ENCODE measurements at regions not wholly inside any gene's neighbourhood (a gene's known extent, or its start where the extent isn't known, plus 50 kb on each side); places are given as distances from the start of the nearest gene placed in this dataset.
A peak's percentile ranks its signal among the peaks of the same experiment; 100 is the strongest.

DNA sequence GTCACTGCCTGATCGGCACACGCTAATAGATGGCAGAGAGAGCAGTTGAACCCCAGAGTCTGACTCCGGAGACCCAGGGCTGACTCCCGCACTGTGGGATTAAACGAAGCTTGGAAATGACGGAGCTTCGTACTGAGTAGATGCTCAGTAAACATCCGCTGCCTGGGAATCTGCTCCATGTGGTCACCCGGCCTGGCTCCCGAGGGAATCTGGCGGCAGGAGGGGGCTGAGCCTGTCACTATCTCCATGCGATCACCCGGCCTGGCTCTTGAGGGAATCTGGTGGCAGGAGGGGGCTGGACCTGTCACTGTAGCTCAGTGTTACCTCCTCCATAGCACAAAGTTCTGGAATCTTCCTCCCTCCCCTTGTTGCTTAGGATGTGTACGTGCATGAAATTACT, 139.7 kb upstream of the CIBAR2 start:
- Histone ChIP-seq H3K4me2 (ENCODE audit: low read depth, low read length, poor library complexity, severe bottlenecking) (peak overlapping the region; percentile 41), H2AFZ (ENCODE audit: low read length) (no peak overlapping the region; the same call in 1 of the 2 replicates), H3K36me3 (ENCODE audit: insufficient read depth, low read length) (no peaks in the 10 kb centered on the region), H3K4me1 (ENCODE audit: insufficient read depth, low read length, poor library complexity, severe bottlenecking) (peaks cover 15% of the 10 kb centered on the region), H3K9me3 (ENCODE audit: insufficient read depth, low read depth, low read length) (no peaks in the 10 kb centered on the region), H3K9ac (ENCODE audit: low read depth, low read length, poor library complexity, severe bottlenecking) (peak overlapping the region; percentile 32), H3K27me3 (ENCODE audit: insufficient read depth, low read length, poor library complexity, severe bottlenecking) (no peaks in the 10 kb centered on the region), H4K20me1 (ENCODE audit: insufficient read depth, low read length, poor library complexity, severe bottlenecking) (no peaks in the 10 kb centered on the region), H3K79me2 (ENCODE audit: insufficient read depth, low read length) (no peaks in the 10 kb centered on the region), H3F3A (ENCODE audit: low read depth) (no peaks in the 10 kb centered on the region), H3K9me2 (replicated peaks; ENCODE audit: low read depth, low read length) (no peaks in the 10 kb centered on the region), H3K4me3 (ENCODE audit: low read length, poor library complexity, severe bottlenecking) (no peak overlapping the region)
- no peak for TF ChIP-seq EZH2phosphoT487 (IDR thresholded peaks at IDR 0.05; ENCODE audit: borderline replicate concordance)
- TF ChIP-seq, protein P1, sequence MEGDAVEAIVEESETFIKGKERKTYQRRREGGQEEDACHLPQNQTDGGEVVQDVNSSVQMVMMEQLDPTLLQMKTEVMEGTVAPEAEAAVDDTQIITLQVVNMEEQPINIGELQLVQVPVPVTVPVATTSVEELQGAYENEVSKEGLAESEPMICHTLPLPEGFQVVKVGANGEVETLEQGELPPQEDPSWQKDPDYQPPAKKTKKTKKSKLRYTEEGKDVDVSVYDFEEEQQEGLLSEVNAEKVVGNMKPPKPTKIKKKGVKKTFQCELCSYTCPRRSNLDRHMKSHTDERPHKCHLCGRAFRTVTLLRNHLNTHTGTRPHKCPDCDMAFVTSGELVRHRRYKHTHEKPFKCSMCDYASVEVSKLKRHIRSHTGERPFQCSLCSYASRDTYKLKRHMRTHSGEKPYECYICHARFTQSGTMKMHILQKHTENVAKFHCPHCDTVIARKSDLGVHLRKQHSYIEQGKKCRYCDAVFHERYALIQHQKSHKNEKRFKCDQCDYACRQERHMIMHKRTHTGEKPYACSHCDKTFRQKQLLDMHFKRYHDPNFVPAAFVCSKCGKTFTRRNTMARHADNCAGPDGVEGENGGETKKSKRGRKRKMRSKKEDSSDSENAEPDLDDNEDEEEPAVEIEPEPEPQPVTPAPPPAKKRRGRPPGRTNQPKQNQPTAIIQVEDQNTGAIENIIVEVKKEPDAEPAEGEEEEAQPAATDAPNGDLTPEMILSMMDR (conservative IDR thresholded peaks at IDR 0.05; ENCODE audit: low read length), result no peak

DNA sequence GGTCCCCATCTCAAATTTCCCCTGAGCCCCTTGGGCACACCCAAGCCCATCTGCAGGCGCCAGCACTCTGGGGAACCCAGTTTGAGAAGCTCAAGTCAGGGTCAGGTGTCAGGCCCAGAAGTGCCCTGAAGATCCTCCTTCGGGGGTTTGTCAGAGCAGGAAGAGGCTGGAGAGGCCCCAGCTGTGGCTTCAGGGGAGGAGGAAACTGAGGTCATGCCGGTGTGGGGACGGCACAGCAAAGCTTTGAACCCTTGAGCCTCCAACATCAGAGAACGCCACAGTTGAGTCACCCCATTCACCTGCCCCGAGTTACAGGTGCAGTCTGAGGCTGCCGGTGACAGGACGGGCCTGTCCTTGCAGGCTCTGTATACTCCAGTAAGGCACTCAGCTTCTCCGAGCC, 140.2 kb upstream of the CIBAR2 start:
- Histone ChIP-seq H3K36me3 (ENCODE audit: insufficient read depth, low read length) (no peaks in the 10 kb centered on the region), H3K9ac (ENCODE audit: low read depth, low read length, poor library complexity, severe bottlenecking) (peak overlapping the region; percentile 32), H3K79me2 (ENCODE audit: insufficient read depth, low read length) (no peaks in the 10 kb centered on the region), H3K27me3 (ENCODE audit: insufficient read depth, low read length, poor library complexity, severe bottlenecking) (no peaks in the 10 kb centered on the region), H3K4me2 (ENCODE audit: low read depth, low read length, poor library complexity, severe bottlenecking) (peak overlapping the region; percentile 41), H3K9me2 (replicated peaks; ENCODE audit: low read depth, low read length) (no peaks in the 10 kb centered on the region), H3K9me3 (ENCODE audit: insufficient read depth, low read depth, low read length) (no peaks in the 10 kb centered on the region), H2AFZ (ENCODE audit: low read length) (no peak overlapping the region; the same call in 1 of the 2 replicates), H3F3A (ENCODE audit: low read depth) (no peaks in the 10 kb centered on the region), H4K20me1 (ENCODE audit: insufficient read depth, low read length, poor library complexity, severe bottlenecking) (no peaks in the 10 kb centered on the region), H3K4me3 (ENCODE audit: low read length, poor library complexity, severe bottlenecking) (no peak overlapping the region), H3K4me1 (ENCODE audit: insufficient read depth, low read length, poor library complexity, severe bottlenecking) (peaks cover 15% of the 10 kb centered on the region)
- no peak for TF ChIP-seq EZH2phosphoT487 (IDR thresholded peaks at IDR 0.05; ENCODE audit: borderline replicate concordance)
- TF ChIP-seq, protein P1 (conservative IDR thresholded peaks at IDR 0.05; ENCODE audit: low read length), result no peak

DNA sequence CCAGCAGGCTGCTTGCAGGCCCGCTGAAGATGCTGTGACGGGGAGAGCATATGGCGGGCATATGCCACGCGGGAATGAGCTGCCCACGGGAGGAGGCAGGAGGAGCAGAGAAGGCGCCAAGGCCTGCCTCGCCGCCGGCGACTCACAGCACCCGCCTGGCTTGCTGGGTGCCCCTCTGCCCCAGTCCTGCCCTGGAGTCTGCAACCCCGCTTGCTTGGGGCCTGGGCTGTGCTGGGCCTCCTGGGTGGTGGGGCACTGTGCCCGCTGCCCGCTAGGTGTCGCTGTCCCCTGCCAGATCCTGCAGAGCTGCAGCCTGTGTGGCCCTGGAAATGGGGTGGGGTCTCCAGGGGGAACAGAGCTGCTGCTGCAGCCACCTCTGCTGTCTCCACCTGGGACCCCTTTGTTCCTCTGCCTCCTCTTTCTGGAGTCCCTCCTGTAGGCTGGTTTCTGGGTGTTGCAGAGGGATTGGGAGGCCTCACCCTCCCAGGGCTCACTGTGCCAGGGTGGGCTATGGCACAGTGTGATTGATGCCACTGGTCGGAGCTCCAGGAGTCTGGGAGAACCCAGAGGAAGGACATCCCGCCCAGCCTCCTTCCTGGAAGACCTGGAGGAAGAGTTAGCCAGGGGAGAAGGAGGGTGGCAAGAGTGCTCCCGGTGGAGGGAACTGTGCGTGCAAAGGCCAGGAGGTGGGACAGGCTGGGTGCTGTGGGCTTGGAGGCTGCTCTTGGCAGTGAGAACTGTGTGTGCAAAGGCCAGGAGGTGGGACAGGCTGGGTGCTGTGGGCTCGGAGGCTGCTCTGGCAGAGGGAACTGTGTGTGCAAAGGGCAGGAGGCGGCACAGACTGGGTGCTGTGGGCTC, 141.0 kb upstream of the CIBAR2 start:
- Histone ChIP-seq H3K27me3 (ENCODE audit: insufficient read depth, low read length, poor library complexity, severe bottlenecking) (no peaks in the 10 kb centered on the region), H3K9ac (ENCODE audit: low read depth, low read length, poor library complexity, severe bottlenecking) (no peak overlapping the region), H3K4me3 (ENCODE audit: low read length, poor library complexity, severe bottlenecking) (no peak overlapping the region), H3K36me3 (ENCODE audit: insufficient read depth, low read length) (no peaks in the 10 kb centered on the region), H2AFZ (ENCODE audit: low read length) (peak overlapping the region; percentile 3; the same call in 1 of the 2 replicates), H3K9me3 (ENCODE audit: insufficient read depth, low read depth, low read length) (no peaks in the 10 kb centered on the region), H3K9me2 (replicated peaks; ENCODE audit: low read depth, low read length) (no peaks in the 10 kb centered on the region), H3K4me2 (ENCODE audit: low read depth, low read length, poor library complexity, severe bottlenecking) (no peak overlapping the region), H4K20me1 (ENCODE audit: insufficient read depth, low read length, poor library complexity, severe bottlenecking) (no peaks in the 10 kb centered on the region), H3K79me2 (ENCODE audit: insufficient read depth, low read length) (no peaks in the 10 kb centered on the region), H3F3A (ENCODE audit: low read depth) (no peaks in the 10 kb centered on the region), H3K4me1 (ENCODE audit: insufficient read depth, low read length, poor library complexity, severe bottlenecking) (peaks cover 17% of the 10 kb centered on the region)
- TF ChIP-seq, protein P1 (conservative IDR thresholded peaks at IDR 0.05; ENCODE audit: low read length), result peak; percentile 97
- TF ChIP-seq EZH2phosphoT487 (IDR thresholded peaks at IDR 0.05; ENCODE audit: borderline replicate concordance), result no peak

Data from Loucy (cell line).